ENCODE measurements at regions not wholly inside any gene's neighbourhood (a gene's known extent, or its start where the extent isn't known, plus 50 kb on each side); places are given as distances from the start of the nearest gene placed in this dataset.

DNA sequence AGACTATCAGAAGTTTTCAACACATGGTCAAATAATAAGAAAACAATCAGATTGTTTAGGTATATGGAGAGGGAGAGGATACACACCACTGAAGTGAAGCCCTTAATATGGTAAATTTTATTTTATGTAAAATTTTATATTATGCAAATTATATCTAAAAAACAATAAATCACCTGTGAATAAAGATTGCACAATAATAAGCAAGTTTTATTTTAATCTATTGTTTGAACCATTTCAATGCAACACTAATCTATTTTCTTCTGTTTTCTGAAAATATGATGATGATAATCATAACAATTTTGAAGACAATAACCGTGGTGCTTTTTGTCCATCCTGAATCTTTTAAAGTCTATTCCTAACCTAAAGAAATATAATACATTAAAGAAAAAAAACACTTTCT lies 1473.5 kb upstream of the TENM4 start:
- TF ChIP-seq, protein P1, sequence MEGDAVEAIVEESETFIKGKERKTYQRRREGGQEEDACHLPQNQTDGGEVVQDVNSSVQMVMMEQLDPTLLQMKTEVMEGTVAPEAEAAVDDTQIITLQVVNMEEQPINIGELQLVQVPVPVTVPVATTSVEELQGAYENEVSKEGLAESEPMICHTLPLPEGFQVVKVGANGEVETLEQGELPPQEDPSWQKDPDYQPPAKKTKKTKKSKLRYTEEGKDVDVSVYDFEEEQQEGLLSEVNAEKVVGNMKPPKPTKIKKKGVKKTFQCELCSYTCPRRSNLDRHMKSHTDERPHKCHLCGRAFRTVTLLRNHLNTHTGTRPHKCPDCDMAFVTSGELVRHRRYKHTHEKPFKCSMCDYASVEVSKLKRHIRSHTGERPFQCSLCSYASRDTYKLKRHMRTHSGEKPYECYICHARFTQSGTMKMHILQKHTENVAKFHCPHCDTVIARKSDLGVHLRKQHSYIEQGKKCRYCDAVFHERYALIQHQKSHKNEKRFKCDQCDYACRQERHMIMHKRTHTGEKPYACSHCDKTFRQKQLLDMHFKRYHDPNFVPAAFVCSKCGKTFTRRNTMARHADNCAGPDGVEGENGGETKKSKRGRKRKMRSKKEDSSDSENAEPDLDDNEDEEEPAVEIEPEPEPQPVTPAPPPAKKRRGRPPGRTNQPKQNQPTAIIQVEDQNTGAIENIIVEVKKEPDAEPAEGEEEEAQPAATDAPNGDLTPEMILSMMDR (conservative IDR thresholded peaks at IDR 0.05 in 1 of 2, IDR thresholded peaks at IDR 0.05 in 1 of 2; ENCODE audit: extremely low read depth in 1 of 2, insufficient read depth in 1 of 2, low read depth in 1 of 2, low read length in 2 of 2), result no peak
- TF ChIP-seq EZH2 (IDR thresholded peaks at IDR 0.05; ENCODE audit: borderline replicate concordance, low read length), result no peak

All from mammary epithelial cell (primary cell).